ENCODE measurements at regions not wholly inside any gene's neighbourhood (a gene's known extent, or its start where the extent isn't known, plus 50 kb on each side); places are given as distances from the start of the nearest gene placed in this dataset.

GRCh38 chr17:34776456-34777443, 184.5 kb downstream of the CCT6B start:
- no peak for DNase-seq (ENCODE audit: low spot score)

GRCh38 chr17:34773036-34773435, 188.2 kb downstream of the CCT6B start:
- DNase-seq (ENCODE audit: low spot score), result no peak

GRCh38 chr17:34771891-34772290, 189.4 kb downstream of the CCT6B start:
- no peak for DNase-seq (ENCODE audit: low spot score)

GRCh38 chr17:34770586-34770985, 190.7 kb downstream of the CCT6B start:
- DNase-seq (ENCODE audit: low spot score), result no peak

GRCh38 chr17:34769899-34770298, 190.5 kb downstream of the TMEM132E start:
- no peak for DNase-seq (ENCODE audit: low spot score)

GRCh38 chr17:34769049-34769448, 189.7 kb downstream of the TMEM132E start:
- peak; percentile 16 for DNase-seq (ENCODE audit: low spot score)

GRCh38 chr17:34765291-34765690, 185.9 kb downstream of the TMEM132E start:
- DNase-seq (ENCODE audit: low spot score), result peak; percentile 47

GRCh38 chr17:34764716-34765115, 185.3 kb downstream of the TMEM132E start:
- DNase-seq (ENCODE audit: low spot score), result no peak

- peak; percentile 72 for DNase-seq (ENCODE audit: low spot score)
Measured at GRCh38 chr17:34763728-34764665, 184.6 kb downstream of the TMEM132E start.

GRCh38 chr17:34762078-34762477, 182.7 kb downstream of the TMEM132E start:
- DNase-seq (ENCODE audit: low spot score), result peak; percentile 11

- no peak for DNase-seq (ENCODE audit: low spot score)
Measured at GRCh38 chr17:34761646-34762045, 182.3 kb downstream of the TMEM132E start.

- peak; percentile 33 for DNase-seq (ENCODE audit: low spot score)
Measured at GRCh38 chr17:34760931-34761495, 181.6 kb downstream of the TMEM132E start.

GRCh38 chr17:34758718-34759117, 179.3 kb downstream of the TMEM132E start:
- peak; percentile 39 for DNase-seq (ENCODE audit: low spot score)

GRCh38 chr17:34758316-34758715, 178.9 kb downstream of the TMEM132E start:
- DNase-seq (ENCODE audit: low spot score), result peak; percentile 59

GRCh38 chr17:34757611-34758010, 178.2 kb downstream of the TMEM132E start:
- peak; percentile 33 for DNase-seq (ENCODE audit: low spot score)

GRCh38 chr17:34757106-34757505, 177.7 kb downstream of the TMEM132E start:
- peak; percentile 65 for DNase-seq (ENCODE audit: low spot score)

GRCh38 chr17:34756637-34757021, 177.2 kb downstream of the TMEM132E start:
- peak; percentile 75 for DNase-seq (ENCODE audit: low spot score)

GRCh38 chr17:34755981-34756636, 176.7 kb downstream of the TMEM132E start:
- peak; percentile 47 for DNase-seq (ENCODE audit: low spot score)

- DNase-seq (ENCODE audit: low spot score), result peak; percentile 14
Measured at GRCh38 chr17:34755371-34755770, 176.0 kb downstream of the TMEM132E start.

- no peak for DNase-seq (ENCODE audit: low spot score)
Measured at GRCh38 chr17:34750004-34750403, 170.6 kb downstream of the TMEM132E start.

- DNase-seq (ENCODE audit: low spot score), result no peak
Measured at GRCh38 chr17:34741967-34742366, 162.6 kb downstream of the TMEM132E start.

Data from mesenteric fat pad (tissue), 1 donor.